HCT116 (cell line): ENCODE measurements at regions not wholly inside any gene's neighbourhood (a gene's known extent, or its start where the extent isn't known, plus 50 kb on each side); places are given as distances from the start of the nearest gene placed in this dataset.

Source experiments
- ATAC-seq: fragments of 200-7000 bp; cut with Tn5 transposase; 2 replicates; pipeline ENCODE4 v1.9.1; 2020; ENCODE audit warnings: mild to moderate bottlenecking, moderate library complexity
- BruUV-seq: library from RNA; stranded (reverse); fragments of 400-500 nt; replicated peaks from 2 replicates; lab custom pipeline; 2021; lab: Mats Ljungman, UMichigan
- CTCF ChIA-PET: fragments of 300-600 bp; sonication (Branson Sonifier 250); formaldehyde crosslinking; loops from one replicate; lab custom pipeline; 2021; ENCODE audit warnings: antibody characterized with exemption; lab: Charles Lee
- POLR2A ChIA-PET: fragments of 300-600, 350-600 bp; sonication (Branson Sonifier 250); formaldehyde crosslinking; loops from one replicate; lab custom pipeline; 2021; ENCODE audit warnings: antibody characterized with exemption; lab: Charles Lee
- RAD21 ChIA-PET, 2 experiments: fragments of 300-600 bp; sonication (Branson Sonifier 250); formaldehyde crosslinking; loops; one replicate each; lab custom pipeline; 2023; ENCODE audit warnings: low total read pairs in 2 of 2; ENCODE audit not compliant: uncharacterized antibody in 2 of 2, unreplicated experiment in 2 of 2, low non-redundant PET in 1 of 2; lab: Charles Lee
- DNase-seq: peaks from one replicate; pipeline ENCODE4 v3.0.0-alpha.2; 2010; ENCODE audit warnings: low read depth, low spot score
- H2AFZ ChIP-seq: fragments of 200-600 bp; shearing (Covaris generic), sonication (generic); 2 replicates; pipeline ENCODE4 v1.6.1; 2017; ENCODE audit warnings: low read depth, mixed run types, mixed read lengths, antibody characterized with exemption, low read length; ENCODE audit not compliant: poor library complexity, severe bottlenecking
- H3K27ac ChIP-seq: 2 replicates; pipeline ENCODE4 v1.5.1; 2012; ENCODE audit warnings: low read depth, low read length
- H3K27me3 ChIP-seq: fragments of 200-600 bp; sonication (generic); 2 replicates; pipeline ENCODE4 v1.6.1; 2016; ENCODE audit warnings: mixed run types, low read length, mixed read lengths; ENCODE audit not compliant: insufficient read depth
- H3K36me3 ChIP-seq, 2 experiments: fragments of 200-500 bp in 1 of 2; fragments of 200-600 bp in 1 of 2; sonication (Bioruptor generic) in 1 of 2; sonication (generic) in 1 of 2; 2 replicates each; pipeline versions ENCODE4 v1.5.1 to v1.6.1; 2014 to 2016; ENCODE audit warnings: low read length in 2 of 2, inconsistent platforms in 1 of 2, mixed read lengths in 1 of 2, mixed run types in 1 of 2; ENCODE audit not compliant: insufficient read depth in 2 of 2, control insufficient read depth in 1 of 2
- H3K4me1 ChIP-seq, 2 experiments: fragments of 200-600 bp in 1 of 2; sonication (generic) in 1 of 2; 2 replicates each; pipeline versions ENCODE4 v1.5.1 to v1.6.1; 2012 to 2017; ENCODE audit warnings: low read length in 2 of 2, inconsistent platforms in 1 of 2, mild to moderate bottlenecking in 1 of 2, mixed read lengths in 1 of 2, mixed run types in 1 of 2, moderate library complexity in 1 of 2; ENCODE audit not compliant: insufficient read depth in 2 of 2, control insufficient read depth in 1 of 2
- H3K4me2 ChIP-seq: fragments of 200-600 bp; sonication (generic); 2 replicates; pipeline ENCODE4 v1.6.1; 2017; ENCODE audit warnings: mixed run types, low read length, mixed read lengths
- H3K4me3 ChIP-seq, 2 experiments: fragments of 200-600 bp in 1 of 2; sonication (generic) in 1 of 2; replicated peaks in 1 of 2; 2 replicates each; pipeline ENCODE4 v1.5.1; 2011 to 2016; ENCODE audit warnings: low read length in 2 of 2, control low read depth in 1 of 2, low read depth in 1 of 2, mild to moderate bottlenecking in 1 of 2, mixed read lengths in 1 of 2, mixed run types in 1 of 2
- H3K79me2 ChIP-seq: fragments of 200-600 bp; sonication (generic); 2 replicates; pipeline ENCODE4 v1.6.1; 2017; ENCODE audit warnings: mild to moderate bottlenecking, mixed run types, low read length, moderate library complexity, mixed read lengths; ENCODE audit not compliant: insufficient read depth
- H3K9ac ChIP-seq: fragments of 200-600 bp; sonication (generic); 2 replicates; pipeline ENCODE4 v1.6.1; 2016; ENCODE audit warnings: low read length, mixed read lengths
- H3K9me2 ChIP-seq: fragments of 200-600 bp; sonication (generic), shearing (Covaris generic); 2 replicates; pipeline ENCODE4 v1.6.1; 2017; ENCODE audit warnings: mixed run types, mild to moderate bottlenecking, moderate library complexity; ENCODE audit not compliant: insufficient read depth
- H3K9me3 ChIP-seq, 2 experiments: fragments of 200-500 bp in 1 of 2; fragments of 200-600 bp in 1 of 2; sonication (Bioruptor generic) in 1 of 2; sonication (generic) in 1 of 2; 2 replicates each; pipeline ENCODE4 v1.6.1; 2014 to 2017; ENCODE audit warnings: low read length in 2 of 2, mixed read lengths in 2 of 2, inconsistent platforms in 1 of 2, low read depth in 1 of 2, mild to moderate bottlenecking in 1 of 2, mixed run types in 1 of 2, moderate library complexity in 1 of 2; ENCODE audit not compliant: control insufficient read depth in 1 of 2, insufficient read depth in 1 of 2
- H4K20me1 ChIP-seq: fragments of 200-600 bp; sonication (generic), shearing (Covaris generic); 2 replicates; pipeline ENCODE4 v1.6.1; 2017; ENCODE audit warnings: mixed run types, mild to moderate bottlenecking, moderate library complexity; ENCODE audit not compliant: insufficient read depth
- ATF3 ChIP-seq: IDR thresholded peaks from 2 replicates; pipeline ENCODE4 v1.6.1; 2012
- CEBPB ChIP-seq: IDR thresholded peaks from 2 replicates; pipeline ENCODE4 v1.6.1; 2012; ENCODE audit warnings: low read depth
- ELF1 ChIP-seq: IDR thresholded peaks from 2 replicates; pipeline ENCODE4 v1.6.1; 2012; ENCODE audit warnings: low read depth, borderline replicate concordance
- EZH2phosphoT487 ChIP-seq: fragments of 200-600 bp; IDR thresholded peaks from 2 replicates; pipeline ENCODE4 v1.6.1; 2018; ENCODE audit warnings: antibody characterized with exemption, borderline replicate concordance
- FOSL1 ChIP-seq: IDR thresholded peaks from 2 replicates; pipeline ENCODE4 v1.6.1; 2012; ENCODE audit warnings: low read depth
- JUND ChIP-seq: IDR thresholded peaks from 2 replicates; pipeline ENCODE4 v1.6.1; 2012
- MAX ChIP-seq: IDR thresholded peaks from 2 replicates; pipeline ENCODE4 v1.6.1; 2012
- POLR2A ChIP-seq: IDR thresholded peaks from 2 replicates; pipeline ENCODE4 v1.7.0; 2011; ENCODE audit warnings: borderline replicate concordance; ENCODE audit not compliant: insufficient read depth, insufficient read length; ENCODE audit errors: extremely low read depth
- POLR2AphosphoS5 ChIP-seq: IDR thresholded peaks from 2 replicates; pipeline ENCODE4 v1.6.1; 2011; ENCODE audit warnings: mild to moderate bottlenecking, low read depth, low read length, moderate library complexity
- RAD21 ChIP-seq: IDR thresholded peaks from 2 replicates; pipeline ENCODE4 v1.6.1; 2012; ENCODE audit warnings: low read depth, mild to moderate bottlenecking
- SIN3A ChIP-seq: IDR thresholded peaks from 2 replicates; pipeline ENCODE4 v1.6.1; 2012; ENCODE audit warnings: low read depth
- SP1 ChIP-seq: IDR thresholded peaks from 2 replicates; pipeline ENCODE4 v1.6.1; 2012; ENCODE audit warnings: low read depth
- SRF ChIP-seq: IDR thresholded peaks from 2 replicates; pipeline ENCODE4 v1.6.1; 2012; ENCODE audit warnings: low read depth
- TCF7L2 ChIP-seq: IDR thresholded peaks from 2 replicates; pipeline ENCODE4 v1.7.0; 2011; ENCODE audit warnings: borderline replicate concordance, inconsistent platforms; ENCODE audit not compliant: insufficient read depth, insufficient read length; ENCODE audit errors: extremely low read depth
- ZFX ChIP-seq: fragments of 450-650 bp; IDR thresholded peaks from 2 replicates; pipeline ENCODE4 v1.6.1; 2017
- intact Hi-C: fragments of 100-400 bp; cut with micrococcal nuclease; formaldehyde crosslinking; loops from 2 replicates; pipeline ENCODE4 v1.10.0; 2022
- TF ChIP-seq, protein P1 (sequence below), 3 experiments: fragments of 200-600 bp in 1 of 3; sonication (generic) in 1 of 3; IDR thresholded peaks in 2 of 3; conservative IDR thresholded peaks in 1 of 3; 2 replicates each; pipeline ENCODE4 v1.5.1; 2012 to 2017; ENCODE audit warnings: low read depth in 2 of 3, low read length in 2 of 3, antibody characterized with exemption in 1 of 3, borderline replicate concordance in 1 of 3, control low read depth in 1 of 3, mild to moderate bottlenecking in 1 of 3, mixed read lengths in 1 of 3, mixed run types in 1 of 3, moderate library complexity in 1 of 3; ENCODE audit not compliant: insufficient read depth in 1 of 3
- TF ChIP-seq, protein P2 (sequence below): IDR thresholded peaks from 2 replicates; pipeline ENCODE4 v1.6.1; 2011; ENCODE audit warnings: mild to moderate bottlenecking, low read length, moderate library complexity; ENCODE audit not compliant: insufficient replicate concordance; ENCODE audit errors: extremely low read depth

DNA sequence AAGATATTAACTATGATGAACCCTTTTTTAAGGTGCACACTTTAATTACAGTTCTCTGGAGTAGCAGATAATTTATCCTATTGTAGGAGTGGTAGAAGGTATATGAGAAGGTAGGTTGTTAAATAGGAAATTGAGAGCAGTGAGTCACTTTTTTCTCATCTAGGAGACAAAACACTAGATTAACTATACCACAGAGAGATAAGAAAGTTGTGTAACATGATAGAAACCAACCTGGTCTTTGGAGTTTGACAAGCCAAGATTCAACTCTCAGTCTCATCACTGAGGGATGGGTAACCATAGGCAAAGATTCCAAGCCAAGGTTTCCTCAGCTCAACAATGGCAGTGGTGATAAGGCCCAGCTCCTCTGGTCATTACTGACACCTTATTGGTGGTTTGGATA, 104.0 kb downstream of the MAD2L1 start:
- no peak for DNase-seq
- Histone ChIP-seq H3K4me3 (no peak overlapping the region), H3K9me2 (no peaks in the 10 kb centered on the region), H3K4me2 (no peak overlapping the region), H3K4me1 (no peaks in the 10 kb centered on the region), H3K9me3 (no peaks in the 10 kb centered on the region), H3K9ac (no peak overlapping the region), H3K27me3 (no peaks in the 10 kb centered on the region)
- no peak for ATAC-seq
- RAD21 ChIA-PET, result no interaction called here
- no peak for TF ChIP-seq RAD21
- no peak for TF ChIP-seq FOSL1
- TF ChIP-seq ZFX, result no peak
- no peak for TF ChIP-seq JUND
- TF ChIP-seq POLR2AphosphoS5, result no peak
- no peak for TF ChIP-seq CEBPB
- TF ChIP-seq TCF7L2, result no peak
- no peak for TF ChIP-seq MAX
- TF ChIP-seq, protein P1, sequence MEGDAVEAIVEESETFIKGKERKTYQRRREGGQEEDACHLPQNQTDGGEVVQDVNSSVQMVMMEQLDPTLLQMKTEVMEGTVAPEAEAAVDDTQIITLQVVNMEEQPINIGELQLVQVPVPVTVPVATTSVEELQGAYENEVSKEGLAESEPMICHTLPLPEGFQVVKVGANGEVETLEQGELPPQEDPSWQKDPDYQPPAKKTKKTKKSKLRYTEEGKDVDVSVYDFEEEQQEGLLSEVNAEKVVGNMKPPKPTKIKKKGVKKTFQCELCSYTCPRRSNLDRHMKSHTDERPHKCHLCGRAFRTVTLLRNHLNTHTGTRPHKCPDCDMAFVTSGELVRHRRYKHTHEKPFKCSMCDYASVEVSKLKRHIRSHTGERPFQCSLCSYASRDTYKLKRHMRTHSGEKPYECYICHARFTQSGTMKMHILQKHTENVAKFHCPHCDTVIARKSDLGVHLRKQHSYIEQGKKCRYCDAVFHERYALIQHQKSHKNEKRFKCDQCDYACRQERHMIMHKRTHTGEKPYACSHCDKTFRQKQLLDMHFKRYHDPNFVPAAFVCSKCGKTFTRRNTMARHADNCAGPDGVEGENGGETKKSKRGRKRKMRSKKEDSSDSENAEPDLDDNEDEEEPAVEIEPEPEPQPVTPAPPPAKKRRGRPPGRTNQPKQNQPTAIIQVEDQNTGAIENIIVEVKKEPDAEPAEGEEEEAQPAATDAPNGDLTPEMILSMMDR (IDR thresholded peaks at IDR 0.05 in 2 of 3, conservative IDR thresholded peaks at IDR 0.05 in 1 of 3; ENCODE audit: borderline replicate concordance in 1 of 3, insufficient read depth in 1 of 3, low read depth in 2 of 3, low read length in 2 of 3), result no peak
- TF ChIP-seq POLR2A, result no peak
- TF ChIP-seq ELF1, result no peak
- no peak for TF ChIP-seq ATF3
- no peak for TF ChIP-seq SIN3A
- TF ChIP-seq, protein P2, sequence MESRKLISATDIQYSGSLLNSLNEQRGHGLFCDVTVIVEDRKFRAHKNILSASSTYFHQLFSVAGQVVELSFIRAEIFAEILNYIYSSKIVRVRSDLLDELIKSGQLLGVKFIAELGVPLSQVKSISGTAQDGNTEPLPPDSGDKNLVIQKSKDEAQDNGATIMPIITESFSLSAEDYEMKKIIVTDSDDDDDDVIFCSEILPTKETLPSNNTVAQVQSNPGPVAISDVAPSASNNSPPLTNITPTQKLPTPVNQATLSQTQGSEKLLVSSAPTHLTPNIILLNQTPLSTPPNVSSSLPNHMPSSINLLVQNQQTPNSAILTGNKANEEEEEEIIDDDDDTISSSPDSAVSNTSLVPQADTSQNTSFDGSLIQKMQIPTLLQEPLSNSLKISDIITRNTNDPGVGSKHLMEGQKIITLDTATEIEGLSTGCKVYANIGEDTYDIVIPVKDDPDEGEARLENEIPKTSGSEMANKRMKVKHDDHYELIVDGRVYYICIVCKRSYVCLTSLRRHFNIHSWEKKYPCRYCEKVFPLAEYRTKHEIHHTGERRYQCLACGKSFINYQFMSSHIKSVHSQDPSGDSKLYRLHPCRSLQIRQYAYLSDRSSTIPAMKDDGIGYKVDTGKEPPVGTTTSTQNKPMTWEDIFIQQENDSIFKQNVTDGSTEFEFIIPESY, result no peak
- no peak for TF ChIP-seq SP1
- no peak for TF ChIP-seq EZH2phosphoT487
- TF ChIP-seq SRF, result no peak
- TF ChIP-seq, all 23 proteins: peak for 0
- no peaks in the 10 kb centered on the region for H3K79me2 ChIP-seq
- no peak overlapping the region for H2AFZ ChIP-seq
- intact Hi-C loops, result no loop called here
- CTCF ChIA-PET, result no interaction called here
- no peaks in the 10 kb centered on the region for H4K20me1 ChIP-seq
- H3K36me3 ChIP-seq, result no peaks in the 10 kb centered on the region
- H3K27ac ChIP-seq, result no peak overlapping the region
- BruUV-seq, result no TSS peak
- POLR2A ChIA-PET, result no interaction called here
